ENCODE measurements at regions not wholly inside any gene's neighbourhood (a gene's known extent, or its start where the extent isn't known, plus 50 kb on each side); places are given as distances from the start of the nearest gene placed in this dataset.
A peak's percentile ranks its signal among the peaks of the same experiment; 100 is the strongest.

GRCh38 chr4:53916431-53916889, 147.9 kb downstream of the CHIC2 start:
- Mint-ChIP-seq H3K4me3 (ENCODE audit: low read depth) (no peak overlapping the region), H3K27ac (no peak overlapping the region), H3K27me3 (ENCODE audit: low read depth) (peaks cover 8% of the 10 kb centered on the region), H3K36me3 (ENCODE audit: low read depth) (no peaks in the 10 kb centered on the region), H3K9me3 (no peaks in the 10 kb centered on the region), H3K4me1 (ENCODE audit: low read depth) (peaks cover 12% of the 10 kb centered on the region)
- intact Hi-C loops (cut with micrococcal nuclease): no loop called here
- DNase-seq (ENCODE audit: low spot score): no peak

- no peak for DNase-seq (ENCODE audit: low spot score)
- H3K4me1 Mint-ChIP-seq (ENCODE audit: low read depth): peaks cover 12% of the 10 kb centered on the region
- no peak overlapping the region for H3K27ac Mint-ChIP-seq
- H3K27me3 Mint-ChIP-seq (ENCODE audit: low read depth): peaks cover 12% of the 10 kb centered on the region
- intact Hi-C loops (cut with micrococcal nuclease): no loop called here
- no peaks in the 10 kb centered on the region for H3K36me3 Mint-ChIP-seq (ENCODE audit: low read depth)
- no peaks in the 10 kb centered on the region for H3K9me3 Mint-ChIP-seq
- no peak overlapping the region for H3K4me3 Mint-ChIP-seq (ENCODE audit: low read depth)
Measured at GRCh38 chr4:53914313-53915016, 149.9 kb downstream of the CHIC2 start.

- no peak overlapping the region for H3K27ac Mint-ChIP-seq
- no peak overlapping the region for H3K4me3 Mint-ChIP-seq (ENCODE audit: low read depth)
- peaks cover 15% of the 10 kb centered on the region for H3K4me1 Mint-ChIP-seq (ENCODE audit: low read depth)
- no peaks in the 10 kb centered on the region for H3K9me3 Mint-ChIP-seq
- H3K36me3 Mint-ChIP-seq (ENCODE audit: low read depth): no peaks in the 10 kb centered on the region
- intact Hi-C loops (cut with micrococcal nuclease): no loop called here
- H3K27me3 Mint-ChIP-seq (ENCODE audit: low read depth): peaks cover 13% of the 10 kb centered on the region
- no peak for DNase-seq (ENCODE audit: low spot score)
Measured at GRCh38 chr4:53913771-53914170, 150.6 kb downstream of the CHIC2 start.

DNA sequence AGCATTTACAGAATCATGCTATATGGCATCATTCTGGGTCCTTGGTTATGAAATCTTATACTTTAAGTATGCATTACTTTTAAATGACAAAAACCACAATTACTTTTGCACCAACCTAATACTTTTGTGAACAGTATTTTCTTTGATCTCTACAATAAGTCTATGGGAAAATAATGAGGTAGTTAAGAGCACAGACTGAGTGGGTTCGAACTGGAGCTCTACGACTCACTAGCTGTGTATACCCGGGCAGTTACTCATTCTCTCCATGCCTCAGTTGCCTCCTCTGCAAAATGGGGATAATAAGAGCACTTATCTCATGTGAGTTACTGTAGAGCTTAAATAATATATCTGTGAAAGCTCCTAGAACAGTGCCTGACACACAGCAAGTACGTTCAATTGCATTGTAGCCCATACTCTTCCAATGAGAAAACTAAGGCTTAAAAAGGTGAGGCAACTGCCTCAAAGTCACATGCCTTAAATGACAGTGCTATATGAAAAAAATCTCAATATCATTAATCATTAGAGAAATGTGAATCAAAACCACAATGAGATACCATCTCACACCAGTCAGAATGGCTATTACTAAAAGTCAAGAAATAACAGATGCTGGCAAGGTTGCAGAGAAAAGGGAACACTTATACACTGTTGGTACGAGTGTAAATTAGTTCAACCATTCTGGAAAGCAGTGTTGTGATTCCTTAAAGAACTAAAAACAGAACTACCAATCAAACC, 151.5 kb downstream of the CHIC2 start:
- Mint-ChIP-seq H3K27me3 (ENCODE audit: low read depth) (peaks cover 19% of the 10 kb centered on the region), H3K36me3 (ENCODE audit: low read depth) (no peaks in the 10 kb centered on the region), H3K4me3 (ENCODE audit: low read depth) (no peak overlapping the region), H3K9me3 (no peaks in the 10 kb centered on the region), H3K4me1 (ENCODE audit: low read depth) (peaks cover 13% of the 10 kb centered on the region), H3K27ac (no peak overlapping the region)
- DNase-seq (ENCODE audit: low spot score): no peak
- intact Hi-C loops (cut with micrococcal nuclease): no loop called here

GRCh38 chr4:53908661-53909078, 155.7 kb downstream of the CHIC2 start:
- Mint-ChIP-seq H3K4me1 (ENCODE audit: low read depth) (peaks cover 11% of the 10 kb centered on the region), H3K27me3 (ENCODE audit: low read depth) (peaks cover 46% of the 10 kb centered on the region), H3K9me3 (no peaks in the 10 kb centered on the region), H3K27ac (no peak overlapping the region), H3K4me3 (ENCODE audit: low read depth) (no peak overlapping the region), H3K36me3 (ENCODE audit: low read depth) (no peaks in the 10 kb centered on the region)
- no peak for DNase-seq (ENCODE audit: low spot score)
- intact Hi-C loops (cut with micrococcal nuclease): loop anchor here (1.0 to 5.0 kb wide), 4 partner anchors 192 to 711 kb away; partner anchors contain the start of gene GSX2

DNA sequence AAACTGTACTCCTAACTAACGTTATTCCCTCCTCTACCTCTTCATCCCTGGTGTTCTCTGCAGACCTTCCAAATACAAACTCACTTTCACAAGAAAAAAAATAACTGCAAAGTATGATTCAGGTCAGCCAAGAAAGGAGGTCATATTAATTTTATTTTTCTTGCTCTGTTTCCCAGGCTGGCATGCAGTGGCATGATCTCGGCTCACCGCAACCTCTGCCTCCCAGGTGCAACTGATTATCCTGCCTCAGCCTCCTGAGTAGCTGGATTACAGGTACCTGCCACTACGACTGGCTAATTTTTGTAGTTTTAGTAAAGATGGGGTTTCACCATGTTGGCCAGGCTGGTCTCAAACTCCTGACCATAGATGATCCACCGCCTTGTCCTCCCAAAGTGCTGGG, 156.6 kb downstream of the CHIC2 start:
- Mint-ChIP-seq H3K4me1 (ENCODE audit: low read depth) (peaks cover 11% of the 10 kb centered on the region), H3K27ac (no peak overlapping the region), H3K36me3 (ENCODE audit: low read depth) (no peaks in the 10 kb centered on the region), H3K9me3 (no peaks in the 10 kb centered on the region), H3K4me3 (ENCODE audit: low read depth) (no peak overlapping the region), H3K27me3 (ENCODE audit: low read depth) (peaks cover 47% of the 10 kb centered on the region)
- no peak for DNase-seq (ENCODE audit: low spot score)
- intact Hi-C loops (cut with micrococcal nuclease): loop anchor here (1.0 to 5.0 kb wide), 4 partner anchors 193 to 710 kb away; partner anchors contain the start of gene GSX2

DNA sequence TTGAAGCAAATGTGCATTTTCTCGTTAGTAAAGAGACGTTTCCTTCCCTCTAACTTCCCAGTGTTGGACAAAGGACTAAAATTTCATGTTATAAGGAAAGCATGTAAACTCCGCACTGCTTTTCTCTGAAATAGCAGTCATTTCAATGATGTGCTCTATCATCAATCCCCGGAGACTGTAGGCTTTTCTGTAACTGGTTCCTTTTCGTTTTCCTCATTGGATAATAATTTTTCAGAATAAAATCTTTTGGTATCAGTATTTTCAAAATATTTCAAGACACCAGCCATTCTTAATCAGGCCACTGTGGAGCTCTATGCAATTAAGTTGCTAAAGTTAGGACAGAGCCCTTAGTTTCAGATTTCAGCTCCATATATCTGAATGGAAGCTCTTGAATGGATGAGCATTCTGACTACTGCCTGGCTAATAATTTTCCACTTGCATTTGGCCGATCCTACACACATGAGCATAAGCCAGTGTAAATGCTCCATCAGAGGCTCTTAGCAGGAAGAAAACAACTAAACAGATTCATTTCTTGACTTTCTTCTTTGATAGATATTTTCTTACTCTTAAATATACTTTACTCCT, 157.7 kb downstream of the CHIC2 start:
- Mint-ChIP-seq H3K4me1 (ENCODE audit: low read depth) (peaks cover 11% of the 10 kb centered on the region), H3K4me3 (ENCODE audit: low read depth) (peak overlapping the region; percentile 68), H3K9me3 (no peaks in the 10 kb centered on the region), H3K27ac (no peak overlapping the region), H3K27me3 (ENCODE audit: low read depth) (peaks cover 47% of the 10 kb centered on the region), H3K36me3 (ENCODE audit: low read depth) (no peaks in the 10 kb centered on the region)
- no peak for DNase-seq (ENCODE audit: low spot score)
- intact Hi-C loops (cut with micrococcal nuclease): loop anchor here (5.0 kb wide), 1 partner anchor 709 kb away; no protein-coding TSS in a partner anchor

DNA sequence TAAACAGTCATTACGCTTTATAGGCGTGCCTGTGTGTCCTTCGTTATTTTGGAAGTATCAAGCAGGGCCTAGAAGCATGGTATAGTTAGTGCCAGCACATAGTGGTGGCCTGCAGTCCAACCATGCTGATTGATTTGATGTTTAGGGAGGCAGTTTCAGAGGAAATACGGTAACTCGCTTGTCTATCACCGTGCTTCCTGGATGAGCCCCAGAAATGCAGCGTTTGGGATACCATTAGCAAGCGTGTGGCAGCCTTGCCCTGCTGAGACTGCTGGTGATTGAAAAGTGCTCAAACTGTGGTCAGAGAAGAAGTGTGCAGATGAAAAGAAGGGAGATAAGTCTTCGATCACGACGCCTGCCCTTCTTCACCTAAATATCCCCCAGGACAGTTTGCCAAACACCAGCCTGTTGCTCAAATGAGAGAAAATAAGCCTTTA, 158.4 kb downstream of the CHIC2 start:
- DNase-seq (ENCODE audit: low spot score): no peak
- H3K27ac Mint-ChIP-seq: no peak overlapping the region
- H3K4me3 Mint-ChIP-seq (ENCODE audit: low read depth): peak overlapping the region; percentile 68
- H3K27me3 Mint-ChIP-seq (ENCODE audit: low read depth): peaks cover 45% of the 10 kb centered on the region
- H3K4me1 Mint-ChIP-seq (ENCODE audit: low read depth): peaks cover 11% of the 10 kb centered on the region
- H3K9me3 Mint-ChIP-seq: no peaks in the 10 kb centered on the region
- intact Hi-C loops (cut with micrococcal nuclease): loop anchor here (5.0 kb wide), 1 partner anchor 709 kb away; no protein-coding TSS in a partner anchor
- H3K36me3 Mint-ChIP-seq (ENCODE audit: low read depth): no peaks in the 10 kb centered on the region

- H3K36me3 Mint-ChIP-seq (ENCODE audit: low read depth): no peaks in the 10 kb centered on the region
- peaks cover 11% of the 10 kb centered on the region for H3K4me1 Mint-ChIP-seq (ENCODE audit: low read depth)
- H3K27ac Mint-ChIP-seq: no peak overlapping the region
- H3K27me3 Mint-ChIP-seq (ENCODE audit: low read depth): peaks cover 41% of the 10 kb centered on the region
- no peak for DNase-seq (ENCODE audit: low spot score)
- no peak overlapping the region for H3K4me3 Mint-ChIP-seq (ENCODE audit: low read depth)
- intact Hi-C loops (cut with micrococcal nuclease): loop anchor here (5.0 kb wide), 1 partner anchor 708 kb away; no protein-coding TSS in a partner anchor
- no peaks in the 10 kb centered on the region for H3K9me3 Mint-ChIP-seq
Measured at GRCh38 chr4:53905276-53905940, 159.0 kb downstream of the CHIC2 start.

- intact Hi-C loops (cut with micrococcal nuclease): no loop called here
- no peaks in the 10 kb centered on the region for H3K36me3 Mint-ChIP-seq (ENCODE audit: low read depth)
- H3K9me3 Mint-ChIP-seq: no peaks in the 10 kb centered on the region
- no peak overlapping the region for H3K4me3 Mint-ChIP-seq (ENCODE audit: low read depth)
- peaks cover 27% of the 10 kb centered on the region for H3K27me3 Mint-ChIP-seq (ENCODE audit: low read depth)
- DNase-seq (ENCODE audit: low spot score): no peak
- peaks cover 8% of the 10 kb centered on the region for H3K4me1 Mint-ChIP-seq (ENCODE audit: low read depth)
- H3K27ac Mint-ChIP-seq: no peak overlapping the region
Measured at GRCh38 chr4:53902786-53903185, 161.6 kb downstream of the CHIC2 start.

DNA sequence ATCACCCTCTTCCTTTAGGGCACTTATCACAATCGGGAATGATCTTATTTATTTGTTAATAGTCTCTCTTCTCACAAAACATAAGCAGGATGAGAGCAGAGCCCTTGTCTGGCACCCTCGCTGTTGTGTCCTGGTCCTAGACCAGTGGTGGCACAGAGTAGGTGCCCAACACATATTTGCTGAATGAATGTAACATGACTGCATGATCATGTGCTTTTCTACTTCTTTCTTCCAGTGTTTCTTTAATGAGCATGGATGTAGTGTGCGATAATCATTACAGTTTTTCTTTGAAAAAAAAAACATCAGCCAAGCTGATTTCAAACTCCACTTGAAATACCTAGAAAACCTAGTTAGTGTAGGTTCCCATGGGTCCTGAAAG, 164.1 kb downstream of the CHIC2 start:
- Mint-ChIP-seq H3K27ac (no peak overlapping the region), H3K27me3 (ENCODE audit: low read depth) (peaks cover 8% of the 10 kb centered on the region), H3K4me3 (ENCODE audit: low read depth) (no peak overlapping the region), H3K9me3 (no peaks in the 10 kb centered on the region), H3K4me1 (ENCODE audit: low read depth) (peaks cover 2% of the 10 kb centered on the region), H3K36me3 (ENCODE audit: low read depth) (no peaks in the 10 kb centered on the region)
- intact Hi-C loops (cut with micrococcal nuclease): no loop called here
- DNase-seq (ENCODE audit: low spot score): no peak

DNA sequence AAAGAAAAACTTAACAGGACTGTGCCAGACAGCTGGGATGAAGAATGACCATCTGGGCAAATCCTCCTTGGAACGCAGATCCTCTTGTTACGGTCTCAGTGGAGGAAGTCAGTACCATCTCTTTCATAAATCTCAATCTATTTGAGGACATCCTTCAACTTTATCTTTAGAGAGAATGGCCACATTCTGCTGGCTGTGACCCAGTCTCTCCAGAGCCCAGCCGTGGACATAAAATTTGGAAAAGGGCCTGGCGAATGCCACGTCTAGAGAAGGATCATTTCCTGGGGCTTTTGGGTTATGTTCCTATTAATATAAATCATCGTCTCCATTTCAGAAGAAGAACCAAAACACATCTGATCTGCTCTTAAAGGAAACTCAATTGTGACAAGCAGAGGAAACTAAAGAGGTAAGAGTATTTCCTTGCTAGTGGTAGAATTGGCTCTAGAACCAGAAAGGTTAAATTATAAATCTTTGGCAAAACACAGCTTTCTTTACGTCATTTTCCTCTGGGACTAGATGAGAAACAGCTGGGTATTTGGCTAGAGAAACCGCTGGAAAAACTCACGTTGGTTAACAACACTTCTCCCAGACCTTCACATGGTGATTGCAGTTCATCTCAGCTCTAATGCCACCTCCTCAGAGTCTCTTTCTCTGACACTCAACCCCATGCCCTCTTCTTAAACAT, 164.7 kb downstream of the CHIC2 start:
- intact Hi-C loops (cut with micrococcal nuclease): no loop called here
- Mint-ChIP-seq H3K27me3 (ENCODE audit: low read depth) (peaks cover 6% of the 10 kb centered on the region), H3K4me3 (ENCODE audit: low read depth) (no peak overlapping the region), H3K36me3 (ENCODE audit: low read depth) (no peaks in the 10 kb centered on the region), H3K27ac (no peak overlapping the region), H3K4me1 (ENCODE audit: low read depth) (no peaks in the 10 kb centered on the region), H3K9me3 (no peaks in the 10 kb centered on the region)
- no peak for DNase-seq (ENCODE audit: low spot score)
